GM23338 (cell line): ENCODE measurements at regions not wholly inside any gene's neighbourhood (a gene's known extent, or its start where the extent isn't known, plus 50 kb on each side); places are given as distances from the start of the nearest gene placed in this dataset.
"Not testable (repeated sequence)": the region's sequence is repeated elsewhere in the genome, so short reads cannot be mapped to it uniquely, and the experiment has no call there.

Experiments
- ATAC-seq: fragments of 200-7000 bp; cut with Tn5 transposase; 3 replicates; pipeline ENCODE4 v1.9.1; 2020
- DNase-seq: peaks from one replicate; pipeline ENCODE4 v3.0.0-alpha.2; 2015; ENCODE audit warnings: low spot score
- H2AFZ ChIP-seq: fragments of 200-600 bp; sonication (generic); 2 replicates; pipeline ENCODE4 v1.8.0; 2016; ENCODE audit warnings: antibody characterized with exemption, mild to moderate bottlenecking, moderate library complexity
- H3F3A ChIP-seq: fragments of 200-600 bp; sonication (generic); replicated peaks from 2 replicates; pipeline ENCODE4 v1.8.0; 2017; ENCODE audit warnings: antibody characterized with exemption, mixed run types, low read depth
- H3K27ac ChIP-seq: fragments of 200-600 bp; sonication (generic); 2 replicates; pipeline ENCODE4 v1.6.1; 2016; ENCODE audit warnings: low read depth
- H3K27me3 ChIP-seq: fragments of 200-600 bp; sonication (generic); 2 replicates; pipeline ENCODE4 v1.8.0; 2016; ENCODE audit warnings: mild to moderate bottlenecking, mixed run types, moderate library complexity; ENCODE audit not compliant: insufficient read depth
- H3K36me3 ChIP-seq: fragments of 200-600 bp; sonication (generic); 2 replicates; pipeline ENCODE4 v1.8.0; 2016; ENCODE audit warnings: mild to moderate bottlenecking; ENCODE audit not compliant: insufficient read depth
- H3K4me1 ChIP-seq: fragments of 200-600 bp; sonication (generic); 2 replicates; pipeline ENCODE4 v1.8.0; 2016; ENCODE audit warnings: mild to moderate bottlenecking, moderate library complexity; ENCODE audit not compliant: insufficient read depth
- H3K4me2 ChIP-seq: fragments of 200-600 bp; sonication (generic); 2 replicates; pipeline ENCODE4 v1.7.1; 2017; ENCODE audit warnings: mixed run types
- H3K4me3 ChIP-seq: fragments of 200-600 bp; sonication (generic); 2 replicates; pipeline ENCODE4 v1.6.1; 2016; ENCODE audit warnings: mixed run types
- H3K79me2 ChIP-seq: fragments of 200-600 bp; sonication (generic); replicated peaks from 2 replicates; pipeline ENCODE4 v1.8.0; 2017; ENCODE audit warnings: mild to moderate bottlenecking; ENCODE audit not compliant: insufficient read depth
- H3K9me2 ChIP-seq: fragments of 200-600 bp; sonication (generic); 2 replicates; pipeline ENCODE4 v1.8.0; 2017; ENCODE audit not compliant: insufficient read depth
- H4K20me1 ChIP-seq: fragments of 200-600 bp; sonication (generic); replicated peaks from 2 replicates; pipeline ENCODE4 v1.8.0; 2017; ENCODE audit warnings: mild to moderate bottlenecking; ENCODE audit not compliant: insufficient read depth
- H3K27ac Mint-ChIP-seq: 2 replicates; pipeline ENCODE4 v1.8.0; 2020; ENCODE audit warnings: inconsistent platforms, mild to moderate bottlenecking, moderate library complexity, mixed read lengths
- H3K27me3 Mint-ChIP-seq: 3 replicates; pipeline ENCODE4 v1.8.0; 2022; ENCODE audit warnings: low read depth, mild to moderate bottlenecking, moderate library complexity, mixed read lengths, inconsistent platforms; ENCODE audit not compliant: insufficient read depth, poor library complexity
- H3K36me3 Mint-ChIP-seq: 3 replicates; pipeline ENCODE4 v1.8.0; 2021; ENCODE audit warnings: low read depth, mild to moderate bottlenecking, inconsistent platforms, moderate library complexity, mixed read lengths
- H3K4me1 Mint-ChIP-seq: 3 replicates; pipeline ENCODE4 v1.8.0; 2020; ENCODE audit warnings: mild to moderate bottlenecking, inconsistent platforms, mixed read lengths
- H3K4me3 Mint-ChIP-seq: 3 replicates; pipeline ENCODE4 v1.8.0; 2021; ENCODE audit warnings: moderate library complexity, mild to moderate bottlenecking, inconsistent platforms, mixed read lengths
- H3K9me3 Mint-ChIP-seq: 3 replicates; pipeline ENCODE4 v1.8.0; 2020; ENCODE audit warnings: moderate library complexity, mild to moderate bottlenecking, inconsistent platforms, mixed read lengths
- EZH2phosphoT487 ChIP-seq: fragments of 200-600 bp; sonication (generic); IDR thresholded peaks from one replicate; pipeline ENCODE4 v1.8.1; 2018; ENCODE audit warnings: antibody characterized with exemption; ENCODE audit not compliant: unreplicated experiment
- STAT1 ChIP-seq: IDR thresholded peaks from one replicate; pipeline ENCODE4 v1.6.1; 2016; ENCODE audit warnings: antibody characterized with exemption; ENCODE audit not compliant: unreplicated experiment

GRCh38 chr1:99401556-99401955 is 137.3 kb downstream of the PLPPR4 start:
- not testable (repeated sequence) for H3K9me2 ChIP-seq, H3K4me3 Mint-ChIP-seq, H3K36me3 ChIP-seq, H3K27ac Mint-ChIP-seq, ATAC-seq, H3F3A ChIP-seq, H3K27me3 ChIP-seq, H3K79me2 ChIP-seq, H3K4me1 ChIP-seq, H2AFZ ChIP-seq, H3K27me3 Mint-ChIP-seq, H3K4me1 Mint-ChIP-seq, DNase-seq, H3K27ac ChIP-seq, H3K4me3 ChIP-seq, H3K36me3 Mint-ChIP-seq, H3K4me2 ChIP-seq, H4K20me1 ChIP-seq
- peaks cover 15% of the 10 kb centered on the region for H3K9me3 Mint-ChIP-seq

- H3K4me3 ChIP-seq, H4K20me1 ChIP-seq, H3K4me2 ChIP-seq, H3K4me1 ChIP-seq, H3K79me2 ChIP-seq, ATAC-seq, H3K36me3 ChIP-seq, H3K36me3 Mint-ChIP-seq, H3K4me3 Mint-ChIP-seq, H3K27me3 ChIP-seq, H3K27ac Mint-ChIP-seq, H2AFZ ChIP-seq, H3F3A ChIP-seq, DNase-seq, H3K9me2 ChIP-seq, H3K27me3 Mint-ChIP-seq, H3K4me1 Mint-ChIP-seq, H3K27ac ChIP-seq: not testable (repeated sequence)
- peaks cover 15% of the 10 kb centered on the region for H3K9me3 Mint-ChIP-seq
Observed at GRCh38 chr1:99404399-99404798, 140.1 kb downstream of the PLPPR4 start.

- H3K4me3 Mint-ChIP-seq, ATAC-seq, H3K27ac ChIP-seq, H2AFZ ChIP-seq, H3K79me2 ChIP-seq, H3K4me2 ChIP-seq, H3K27me3 ChIP-seq, H3K9me2 ChIP-seq, DNase-seq, H3K27me3 Mint-ChIP-seq, H3K27ac Mint-ChIP-seq, H3K4me1 ChIP-seq, H4K20me1 ChIP-seq, H3K36me3 ChIP-seq, H3K4me1 Mint-ChIP-seq, H3K4me3 ChIP-seq, H3F3A ChIP-seq, H3K36me3 Mint-ChIP-seq: not testable (repeated sequence)
- peaks cover 15% of the 10 kb centered on the region for H3K9me3 Mint-ChIP-seq
Observed at GRCh38 chr1:99405325-99405724, 141.0 kb downstream of the PLPPR4 start.

DNA sequence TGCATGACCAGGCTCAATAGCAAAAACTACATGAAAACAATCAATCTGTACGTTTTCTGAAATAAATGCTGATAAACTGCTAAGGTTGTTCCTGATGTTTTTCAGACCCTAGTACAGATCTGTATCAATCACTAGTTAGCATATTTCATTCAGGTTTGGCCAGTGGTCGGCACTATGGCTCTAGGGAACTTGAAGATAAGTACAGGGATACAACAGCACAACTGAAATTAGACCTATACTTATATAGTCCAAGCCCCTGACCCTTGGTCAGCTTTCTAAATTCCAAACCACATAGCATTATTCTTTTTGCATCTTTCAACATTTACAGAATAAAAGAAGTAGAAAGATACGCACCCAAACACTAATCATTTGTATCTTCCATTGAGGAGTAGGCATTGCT is 142.7 kb downstream of the PLPPR4 start:
- Mint-ChIP-seq H3K27ac (no peak overlapping the region), H3K9me3 (peaks cover 15% of the 10 kb centered on the region), H3K36me3 (peaks cover 8% of the 10 kb centered on the region; the same call in 2 of the 3 replicates), H3K4me3 (no peak overlapping the region), H3K27me3 (no peaks in the 10 kb centered on the region), H3K4me1 (no peaks in the 10 kb centered on the region)
- DNase-seq (no peak), ATAC-seq (no peak)
- Histone ChIP-seq H3K36me3 (no peaks in the 10 kb centered on the region; the same call in 1 of the 2 replicates), H3K4me2 (no peak overlapping the region), H3F3A (no peaks in the 10 kb centered on the region), H3K4me1 (no peaks in the 10 kb centered on the region), H3K4me3 (no peak overlapping the region), H3K79me2 (no peaks in the 10 kb centered on the region), H4K20me1 (no peaks in the 10 kb centered on the region), H2AFZ (no peak overlapping the region), H3K27ac (no peak overlapping the region), H3K27me3 (no peaks in the 10 kb centered on the region), H3K9me2 (no peaks in the 10 kb centered on the region)
- TF ChIP-seq STAT1 (no peak), EZH2phosphoT487 (no peak)
